ENCODE measurements at regions not wholly inside any gene's neighbourhood (a gene's known extent, or its start where the extent isn't known, plus 50 kb on each side); places are given as distances from the start of the nearest gene placed in this dataset.

DNA sequence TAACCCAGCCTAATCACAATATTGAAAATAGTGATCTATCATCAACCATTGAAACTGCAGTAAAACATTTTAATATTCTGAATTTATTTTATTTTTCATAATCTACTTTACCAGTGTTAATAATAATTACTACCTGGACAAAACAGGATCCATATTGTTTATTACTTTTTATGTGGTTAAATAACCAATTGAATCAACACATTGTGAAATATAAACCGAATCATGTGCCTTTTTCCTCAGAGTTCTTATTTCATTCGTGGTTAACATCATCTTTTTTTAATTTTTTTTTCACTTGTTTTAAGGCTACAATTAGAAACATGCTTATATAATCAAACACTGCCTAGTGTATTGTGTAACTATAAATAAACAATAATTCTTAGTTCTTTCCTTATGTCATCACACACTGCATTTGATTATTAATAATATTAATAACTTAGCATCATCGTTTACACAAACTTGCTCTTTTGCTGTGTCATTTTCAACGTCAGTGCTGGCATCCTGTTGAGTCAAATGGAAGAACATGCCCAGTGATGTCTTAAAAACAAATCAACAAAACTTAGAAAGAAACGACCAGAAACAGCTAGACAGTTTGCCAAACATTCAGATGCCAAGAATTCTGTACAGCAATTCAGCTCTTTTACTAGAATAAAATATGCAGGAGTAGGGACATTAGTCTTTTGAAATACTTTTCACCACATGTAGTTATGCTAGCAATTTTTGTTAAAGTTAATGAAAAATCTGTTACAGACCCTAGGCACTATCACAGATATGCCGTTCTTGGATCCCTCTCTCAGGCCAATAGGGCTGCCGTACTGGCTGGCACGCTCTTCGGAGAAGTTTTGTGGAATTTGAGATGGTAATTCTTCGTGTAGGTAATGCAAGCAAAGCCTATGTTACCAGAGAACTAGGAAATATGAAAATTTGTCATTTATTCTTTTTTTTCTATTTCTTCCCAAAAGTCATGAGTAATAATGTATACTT is 330.4 kb upstream of the SEMA3A start:
- no peak for TF ChIP-seq CTCF (IDR thresholded peaks at IDR 0.05)
- TF ChIP-seq, protein P1, sequence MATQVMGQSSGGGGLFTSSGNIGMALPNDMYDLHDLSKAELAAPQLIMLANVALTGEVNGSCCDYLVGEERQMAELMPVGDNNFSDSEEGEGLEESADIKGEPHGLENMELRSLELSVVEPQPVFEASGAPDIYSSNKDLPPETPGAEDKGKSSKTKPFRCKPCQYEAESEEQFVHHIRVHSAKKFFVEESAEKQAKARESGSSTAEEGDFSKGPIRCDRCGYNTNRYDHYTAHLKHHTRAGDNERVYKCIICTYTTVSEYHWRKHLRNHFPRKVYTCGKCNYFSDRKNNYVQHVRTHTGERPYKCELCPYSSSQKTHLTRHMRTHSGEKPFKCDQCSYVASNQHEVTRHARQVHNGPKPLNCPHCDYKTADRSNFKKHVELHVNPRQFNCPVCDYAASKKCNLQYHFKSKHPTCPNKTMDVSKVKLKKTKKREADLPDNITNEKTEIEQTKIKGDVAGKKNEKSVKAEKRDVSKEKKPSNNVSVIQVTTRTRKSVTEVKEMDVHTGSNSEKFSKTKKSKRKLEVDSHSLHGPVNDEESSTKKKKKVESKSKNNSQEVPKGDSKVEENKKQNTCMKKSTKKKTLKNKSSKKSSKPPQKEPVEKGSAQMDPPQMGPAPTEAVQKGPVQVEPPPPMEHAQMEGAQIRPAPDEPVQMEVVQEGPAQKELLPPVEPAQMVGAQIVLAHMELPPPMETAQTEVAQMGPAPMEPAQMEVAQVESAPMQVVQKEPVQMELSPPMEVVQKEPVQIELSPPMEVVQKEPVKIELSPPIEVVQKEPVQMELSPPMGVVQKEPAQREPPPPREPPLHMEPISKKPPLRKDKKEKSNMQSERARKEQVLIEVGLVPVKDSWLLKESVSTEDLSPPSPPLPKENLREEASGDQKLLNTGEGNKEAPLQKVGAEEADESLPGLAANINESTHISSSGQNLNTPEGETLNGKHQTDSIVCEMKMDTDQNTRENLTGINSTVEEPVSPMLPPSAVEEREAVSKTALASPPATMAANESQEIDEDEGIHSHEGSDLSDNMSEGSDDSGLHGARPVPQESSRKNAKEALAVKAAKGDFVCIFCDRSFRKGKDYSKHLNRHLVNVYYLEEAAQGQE (IDR thresholded peaks at IDR 0.05) = no peak
- TF ChIP-seq EHMT2 (IDR thresholded peaks at IDR 0.05; ENCODE audit: low read depth) = no peak
- no peak for TF ChIP-seq CBX8 (IDR thresholded peaks at IDR 0.05)
- no peak for TF ChIP-seq MYC (IDR thresholded peaks at IDR 0.05; ENCODE audit: borderline replicate concordance, low read length)
- peak; percentile 75 to 76; a peak in 4 of 5 replicates for TF ChIP-seq JUN (IDR thresholded peaks at IDR 0.05)
- no peak for TF ChIP-seq NR3C1 (IDR thresholded peaks at IDR 0.05)
- no peak for TF ChIP-seq ZFP36 (IDR thresholded peaks at IDR 0.05; ENCODE audit: borderline replicate concordance, partially characterized antibody)
- no peak for TF ChIP-seq CHD2 (IDR thresholded peaks at IDR 0.05; ENCODE audit: low read length, partially characterized antibody)
- TF ChIP-seq NFE2L2 (conservative IDR thresholded peaks at IDR 0.05; ENCODE audit: low read length) = peak; percentile 80
- peak; percentile 96 for TF ChIP-seq MAFK (IDR thresholded peaks at IDR 0.05; ENCODE audit: partially characterized antibody)
